Prostate gland (tissue), 2 donors: ENCODE measurements at regions not wholly inside any gene's neighbourhood (a gene's known extent, or its start where the extent isn't known, plus 50 kb on each side); places are given as distances from the start of the nearest gene placed in this dataset.

Experiments
- POLR2A ChIP-seq: fragments of 450-650 bp; IDR thresholded peaks from one replicate; pipeline ENCODE4 v1.6.1; 2016; ENCODE audit warnings: antibody characterized with exemption, mild to moderate bottlenecking
- POLR2AphosphoS5 ChIP-seq: sonication (generic); formaldehyde crosslinking; IDR thresholded peaks from one replicate; pipeline ENCODE4 v1.6.1; 2017; ENCODE audit warnings: antibody characterized with exemption
- TF ChIP-seq, protein P1 (sequence below), 4 experiments: fragments of 200-600 bp in 2 of 4; fragments of 450-650 bp in 2 of 4; sonication (generic) in 2 of 4; IDR thresholded peaks; 1 replicate in 3 of 4; 2 replicates in 1 of 4; pipeline ENCODE4 v1.5.1; 2016 to 2019; ENCODE audit warnings: antibody characterized with exemption in 4 of 4, mild to moderate bottlenecking in 2 of 4, moderate library complexity in 2 of 4

DNA sequence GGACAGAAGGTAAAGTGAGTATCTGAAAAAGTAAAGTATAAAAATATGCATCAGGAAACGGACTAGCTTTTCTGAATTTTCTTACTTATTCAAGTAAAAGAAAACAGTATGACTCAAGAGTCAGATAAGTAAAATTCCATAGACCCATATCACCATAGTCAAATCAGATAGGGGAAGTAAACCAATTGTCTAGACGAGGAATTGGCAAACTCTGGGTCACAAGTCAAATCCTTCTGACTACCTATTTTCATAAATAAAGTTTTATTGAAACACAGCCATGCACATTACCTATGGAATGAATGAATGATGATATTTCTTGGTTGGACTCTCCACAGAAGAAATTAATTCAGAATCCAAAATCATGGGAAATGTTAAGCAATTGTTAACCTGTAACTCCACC lies 59.1 kb upstream of the TMC1 start:
- TF ChIP-seq, protein P1, sequence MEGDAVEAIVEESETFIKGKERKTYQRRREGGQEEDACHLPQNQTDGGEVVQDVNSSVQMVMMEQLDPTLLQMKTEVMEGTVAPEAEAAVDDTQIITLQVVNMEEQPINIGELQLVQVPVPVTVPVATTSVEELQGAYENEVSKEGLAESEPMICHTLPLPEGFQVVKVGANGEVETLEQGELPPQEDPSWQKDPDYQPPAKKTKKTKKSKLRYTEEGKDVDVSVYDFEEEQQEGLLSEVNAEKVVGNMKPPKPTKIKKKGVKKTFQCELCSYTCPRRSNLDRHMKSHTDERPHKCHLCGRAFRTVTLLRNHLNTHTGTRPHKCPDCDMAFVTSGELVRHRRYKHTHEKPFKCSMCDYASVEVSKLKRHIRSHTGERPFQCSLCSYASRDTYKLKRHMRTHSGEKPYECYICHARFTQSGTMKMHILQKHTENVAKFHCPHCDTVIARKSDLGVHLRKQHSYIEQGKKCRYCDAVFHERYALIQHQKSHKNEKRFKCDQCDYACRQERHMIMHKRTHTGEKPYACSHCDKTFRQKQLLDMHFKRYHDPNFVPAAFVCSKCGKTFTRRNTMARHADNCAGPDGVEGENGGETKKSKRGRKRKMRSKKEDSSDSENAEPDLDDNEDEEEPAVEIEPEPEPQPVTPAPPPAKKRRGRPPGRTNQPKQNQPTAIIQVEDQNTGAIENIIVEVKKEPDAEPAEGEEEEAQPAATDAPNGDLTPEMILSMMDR (IDR thresholded peaks at IDR 0.05) = no peak
- TF ChIP-seq POLR2AphosphoS5 (no peak), POLR2A (no peak)
